Osteoblast (primary cell): ENCODE measurements at regions not wholly inside any gene's neighbourhood (a gene's known extent, or its start where the extent isn't known, plus 50 kb on each side); places are given as distances from the start of the nearest gene placed in this dataset.

ENCODE experiments used
- DNase-seq: peaks from one replicate; pipeline ENCODE4 v3.0.0; 2011; ENCODE audit warnings: low spot score, mixed read lengths; ENCODE audit not compliant: insufficient read length; ENCODE audit errors: missing footprints
- H2AFZ ChIP-seq: 2 replicates; pipeline ENCODE4 v1.6.0; 2011; ENCODE audit warnings: mild to moderate bottlenecking, low read length
- H3K27ac ChIP-seq: 2 replicates; pipeline ENCODE4 v1.5.1; 2011; ENCODE audit warnings: mild to moderate bottlenecking, low read depth, low read length, moderate library complexity
- H3K27me3 ChIP-seq: 2 replicates; pipeline ENCODE4 v1.6.0; 2012; ENCODE audit warnings: mild to moderate bottlenecking, control low read depth, inconsistent platforms, low read length, moderate library complexity; ENCODE audit not compliant: insufficient read depth
- H3K36me3 ChIP-seq: 2 replicates; pipeline ENCODE4 v1.5.1; 2011; ENCODE audit warnings: mild to moderate bottlenecking, low read length, control low read depth, moderate library complexity; ENCODE audit not compliant: insufficient read depth
- H3K4me1 ChIP-seq: 2 replicates; pipeline ENCODE4 v1.5.1; 2011; ENCODE audit warnings: mild to moderate bottlenecking, low read length, control low read depth, moderate library complexity; ENCODE audit not compliant: insufficient read depth
- H3K4me2 ChIP-seq: 2 replicates; pipeline ENCODE4 v1.6.0; 2011; ENCODE audit warnings: mild to moderate bottlenecking, low read length; ENCODE audit not compliant: insufficient read depth
- H3K4me3 ChIP-seq: fragments of 200-600 bp; sonication (generic); 3 replicates; pipeline ENCODE4 v1.5.1; 2012; ENCODE audit warnings: mild to moderate bottlenecking, low read length, inconsistent platforms; ENCODE audit not compliant: insufficient read depth
- H3K79me2 ChIP-seq: 2 replicates; pipeline ENCODE4 v1.6.0; 2012; ENCODE audit warnings: mild to moderate bottlenecking, low read length, control low read depth, inconsistent platforms; ENCODE audit not compliant: insufficient read depth
- H3K9me3 ChIP-seq: 2 replicates; pipeline ENCODE4 v1.5.1; 2011; ENCODE audit warnings: low read depth, low read length, control low read depth
- H4K20me1 ChIP-seq: 2 replicates; pipeline ENCODE4 v1.6.0; 2012; ENCODE audit warnings: mild to moderate bottlenecking, low read length, control low read depth; ENCODE audit not compliant: insufficient read depth
- TF ChIP-seq, protein P1 (sequence below): IDR thresholded peaks from 2 replicates; pipeline ENCODE4 v1.5.1; 2011; ENCODE audit warnings: mild to moderate bottlenecking, low read depth, low read length, moderate library complexity; ENCODE audit errors: extremely low read depth

DNA sequence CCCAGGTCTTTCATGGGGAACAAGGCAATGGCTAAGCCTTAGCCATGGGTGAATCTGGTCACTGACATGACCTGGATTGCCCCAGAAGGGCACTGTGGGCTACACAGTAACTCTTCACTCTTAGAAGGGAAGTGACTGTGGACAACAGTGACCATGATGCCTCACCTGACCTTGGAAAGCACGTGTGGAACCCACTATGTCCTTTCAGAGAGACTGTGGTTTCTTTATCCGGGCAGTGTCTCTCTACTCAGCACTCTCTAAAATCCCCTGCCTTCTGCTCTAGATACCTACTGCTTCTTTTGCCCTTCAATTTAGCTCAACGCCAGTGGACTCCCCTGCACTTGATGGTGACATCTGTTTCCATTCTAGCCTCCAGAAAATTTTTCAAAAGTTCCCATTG, 66.1 kb upstream of the ANKFN1 start:
- Histone ChIP-seq H3K27ac (no peak overlapping the region), H3K4me2 (no peak overlapping the region), H2AFZ (no peak overlapping the region), H3K4me3 (no peak overlapping the region), H3K79me2 (no peaks in the 10 kb centered on the region), H4K20me1 (no peaks in the 10 kb centered on the region), H3K9me3 (no peaks in the 10 kb centered on the region), H3K36me3 (no peaks in the 10 kb centered on the region), H3K4me1 (no peaks in the 10 kb centered on the region), H3K27me3 (no peaks in the 10 kb centered on the region)
- TF ChIP-seq, protein P1, sequence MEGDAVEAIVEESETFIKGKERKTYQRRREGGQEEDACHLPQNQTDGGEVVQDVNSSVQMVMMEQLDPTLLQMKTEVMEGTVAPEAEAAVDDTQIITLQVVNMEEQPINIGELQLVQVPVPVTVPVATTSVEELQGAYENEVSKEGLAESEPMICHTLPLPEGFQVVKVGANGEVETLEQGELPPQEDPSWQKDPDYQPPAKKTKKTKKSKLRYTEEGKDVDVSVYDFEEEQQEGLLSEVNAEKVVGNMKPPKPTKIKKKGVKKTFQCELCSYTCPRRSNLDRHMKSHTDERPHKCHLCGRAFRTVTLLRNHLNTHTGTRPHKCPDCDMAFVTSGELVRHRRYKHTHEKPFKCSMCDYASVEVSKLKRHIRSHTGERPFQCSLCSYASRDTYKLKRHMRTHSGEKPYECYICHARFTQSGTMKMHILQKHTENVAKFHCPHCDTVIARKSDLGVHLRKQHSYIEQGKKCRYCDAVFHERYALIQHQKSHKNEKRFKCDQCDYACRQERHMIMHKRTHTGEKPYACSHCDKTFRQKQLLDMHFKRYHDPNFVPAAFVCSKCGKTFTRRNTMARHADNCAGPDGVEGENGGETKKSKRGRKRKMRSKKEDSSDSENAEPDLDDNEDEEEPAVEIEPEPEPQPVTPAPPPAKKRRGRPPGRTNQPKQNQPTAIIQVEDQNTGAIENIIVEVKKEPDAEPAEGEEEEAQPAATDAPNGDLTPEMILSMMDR = no peak
- no peak for DNase-seq

DNA sequence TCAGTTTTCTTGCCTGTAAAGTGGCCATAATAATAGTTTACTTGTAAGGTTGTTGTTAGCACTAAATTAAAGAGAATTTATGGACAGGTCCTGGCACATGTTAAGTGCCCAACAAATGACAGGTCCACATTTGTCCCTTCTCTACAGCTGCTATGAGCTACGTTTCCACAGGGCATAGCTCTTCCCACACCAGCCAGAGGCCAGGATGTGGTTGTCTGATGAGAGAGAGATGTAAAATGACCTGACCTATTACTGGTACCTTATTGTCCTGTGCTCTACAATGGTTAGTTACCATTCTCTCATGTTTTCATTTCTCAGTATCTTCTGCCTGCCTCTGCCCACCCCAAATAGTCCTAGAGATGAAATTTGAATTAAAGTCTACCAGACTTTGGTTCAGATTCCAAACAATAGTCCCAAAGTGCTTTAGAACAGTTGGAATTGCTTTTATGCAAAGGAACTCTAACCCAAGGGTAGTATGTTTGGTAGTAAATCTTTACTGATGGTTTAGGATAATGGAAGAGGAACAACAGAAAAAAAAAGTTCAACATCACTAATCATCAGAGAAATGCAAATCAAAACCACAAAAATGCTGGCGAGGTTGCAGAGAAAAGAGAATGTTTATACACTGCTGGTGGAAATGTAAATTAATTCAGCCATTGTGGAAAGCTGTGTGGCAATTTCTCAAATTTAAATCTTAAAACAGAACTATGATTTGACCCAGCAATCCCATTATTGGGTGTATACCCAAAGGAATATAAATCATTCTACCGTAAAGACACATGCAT, 57.1 kb upstream of the ANKFN1 start:
- no peak for DNase-seq
- H3K9me3 ChIP-seq = no peaks in the 10 kb centered on the region
- H3K36me3 ChIP-seq = no peaks in the 10 kb centered on the region

DNA sequence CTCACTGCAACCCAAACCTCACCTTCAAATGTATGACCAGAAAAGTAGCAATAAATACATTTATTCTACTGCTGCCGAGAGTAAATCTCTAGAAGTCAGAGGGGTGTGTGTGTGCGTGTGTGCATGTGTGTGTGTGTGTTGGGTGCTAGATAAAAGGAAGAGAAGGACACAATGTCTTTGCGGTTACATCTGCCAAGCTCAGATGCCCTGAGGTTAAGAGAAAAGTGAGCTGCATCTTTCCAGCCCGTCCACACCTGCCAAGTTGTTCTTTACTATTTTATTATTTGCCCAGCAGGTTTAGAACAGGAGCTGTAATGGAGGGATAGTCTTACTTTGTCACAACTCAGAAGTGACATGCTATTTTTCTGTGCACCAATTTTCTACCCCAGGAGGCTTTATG, 54.5 kb upstream of the ANKFN1 start:
- no peak overlapping the region for H3K27ac ChIP-seq
- no peaks in the 10 kb centered on the region for H4K20me1 ChIP-seq
- no peaks in the 10 kb centered on the region for H3K4me1 ChIP-seq
- no peak overlapping the region for H3K4me2 ChIP-seq
- H3K27me3 ChIP-seq = no peaks in the 10 kb centered on the region
- no peak overlapping the region for H3K4me3 ChIP-seq
- H3K9me3 ChIP-seq = no peaks in the 10 kb centered on the region
- H3K79me2 ChIP-seq = no peaks in the 10 kb centered on the region
- TF ChIP-seq, protein P1 = no peak
- H3K36me3 ChIP-seq = no peaks in the 10 kb centered on the region
- DNase-seq = no peak
- H2AFZ ChIP-seq = no peak overlapping the region

More for the DNA sequence above, 57.1 kb upstream of the ANKFN1 start:
- TF ChIP-seq, protein P1 = no peak
- no peak overlapping the region for H3K27ac ChIP-seq
- no peak overlapping the region for H3K4me3 ChIP-seq
- no peaks in the 10 kb centered on the region for H4K20me1 ChIP-seq
- no peaks in the 10 kb centered on the region for H3K4me1 ChIP-seq
- no peaks in the 10 kb centered on the region for H3K27me3 ChIP-seq
- H2AFZ ChIP-seq = no peak overlapping the region
- no peak overlapping the region for H3K4me2 ChIP-seq
- no peaks in the 10 kb centered on the region for H3K79me2 ChIP-seq

DNA sequence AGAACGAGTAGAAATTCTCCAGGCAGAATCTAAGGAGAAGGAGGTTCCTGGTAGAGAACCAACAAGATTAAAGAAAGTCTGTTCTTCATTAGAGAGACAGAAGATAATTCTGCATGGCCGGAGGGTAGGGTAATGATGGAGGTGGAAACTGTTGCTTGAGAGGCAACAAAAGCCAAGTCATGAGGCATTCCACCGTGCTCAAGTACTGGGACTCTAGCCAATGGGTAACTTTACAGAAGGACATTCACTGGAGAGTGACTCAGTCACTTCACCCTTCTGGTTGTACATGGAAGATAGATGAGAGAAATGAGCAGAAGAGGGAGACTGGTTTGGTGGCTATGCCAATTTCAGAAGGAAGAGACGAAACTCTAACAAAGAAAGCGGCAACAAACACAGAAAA, 53.6 kb upstream of the ANKFN1 start:
- no peaks in the 10 kb centered on the region for H4K20me1 ChIP-seq
- no peaks in the 10 kb centered on the region for H3K4me1 ChIP-seq
- H3K27me3 ChIP-seq = peaks cover 4% of the 10 kb centered on the region
- H3K27ac ChIP-seq = no peak overlapping the region
- no peak for DNase-seq
- no peak overlapping the region for H3K4me3 ChIP-seq
- TF ChIP-seq, protein P1 = no peak
- no peaks in the 10 kb centered on the region for H3K9me3 ChIP-seq
- H3K36me3 ChIP-seq = no peaks in the 10 kb centered on the region
- H3K79me2 ChIP-seq = no peaks in the 10 kb centered on the region
- H2AFZ ChIP-seq = no peak overlapping the region
- H3K4me2 ChIP-seq = no peak overlapping the region
